HG02588 (cell line): ENCODE measurements at regions not wholly inside any gene's neighbourhood (a gene's known extent, or its start where the extent isn't known, plus 50 kb on each side); places are given as distances from the start of the nearest gene placed in this dataset.

Experiments used
- ATAC-seq: cut with Tn5 transposase; IDR thresholded peaks from one replicate; pipeline ENCODE4 v1.9.1; 2021; ENCODE audit warnings: mild to moderate bottlenecking, moderate library complexity; ENCODE audit not compliant: unreplicated experiment

GRCh38 chr9:99326112-99326916 is 104.2 kb downstream of the SEC61B start:
- no peak for ATAC-seq

- ATAC-seq: no peak
Measured at GRCh38 chr9:99326917-99327189, 104.8 kb downstream of the SEC61B start.

GRCh38 chr9:99327667-99328066 is 105.6 kb downstream of the SEC61B start:
- ATAC-seq: no peak

GRCh38 chr9:99335280-99335679 is 113.2 kb downstream of the SEC61B start:
- no peak for ATAC-seq

GRCh38 chr9:99336005-99336404 is 113.9 kb downstream of the SEC61B start:
- no peak for ATAC-seq

- ATAC-seq: no peak
Measured at GRCh38 chr9:99336531-99336930, 114.4 kb downstream of the SEC61B start.

- no peak for ATAC-seq
Measured at GRCh38 chr9:99340281-99340680, 118.2 kb downstream of the SEC61B start.

- no peak for ATAC-seq
Measured at GRCh38 chr9:99341686-99342085, 119.6 kb downstream of the SEC61B start.

GRCh38 chr9:99345451-99345850 is 123.4 kb downstream of the SEC61B start:
- no peak for ATAC-seq

GRCh38 chr9:99345942-99346341 is 123.9 kb downstream of the SEC61B start:
- no peak for ATAC-seq

- no peak for ATAC-seq
Measured at GRCh38 chr9:99347568-99347967, 125.5 kb downstream of the SEC61B start.

- no peak for ATAC-seq
Measured at GRCh38 chr9:99348289-99348688, 126.2 kb downstream of the SEC61B start.

- ATAC-seq: no peak
Measured at GRCh38 chr9:99349870-99350269, 127.8 kb downstream of the SEC61B start.

GRCh38 chr9:99350461-99350860 is 128.4 kb downstream of the SEC61B start:
- ATAC-seq: no peak

GRCh38 chr9:99351647-99352046 is 129.6 kb downstream of the SEC61B start:
- ATAC-seq: no peak

- no peak for ATAC-seq
Measured at GRCh38 chr9:99352826-99353225, 130.7 kb downstream of the SEC61B start.

GRCh38 chr9:99353408-99353807 is 131.3 kb downstream of the SEC61B start:
- ATAC-seq: no peak

- no peak for ATAC-seq
Measured at GRCh38 chr9:99354104-99354503, 132.0 kb downstream of the SEC61B start.

GRCh38 chr9:99356512-99356971 is 134.5 kb downstream of the SEC61B start:
- no peak for ATAC-seq

- no peak for ATAC-seq
Measured at GRCh38 chr9:99357575-99357974, 135.5 kb downstream of the SEC61B start.

- ATAC-seq: no peak
Measured at GRCh38 chr9:99358668-99359067, 136.6 kb downstream of the SEC61B start.

- no peak for ATAC-seq
Measured at GRCh38 chr9:99359336-99359735, 137.3 kb downstream of the SEC61B start.

- no peak for ATAC-seq
Measured at GRCh38 chr9:99360026-99360425, 137.9 kb downstream of the SEC61B start.
